B cell (primary cell): ENCODE measurements at regions not wholly inside any gene's neighbourhood (a gene's known extent, or its start where the extent isn't known, plus 50 kb on each side); places are given as distances from the start of the nearest gene placed in this dataset.

Source experiments
- ATAC-seq: fragments of 200-7000 bp; cut with Tn5 transposase; one replicate; pipeline ENCODE4 v1.10.0; 2021; ENCODE audit warnings: low read depth, mild to moderate bottlenecking, moderate number of reproducible peaks, moderate library complexity
- CTCF ChIA-PET: fragments of 350-600 bp; sonication (Branson Sonifier 250); formaldehyde crosslinking; loops from one replicate; lab custom pipeline; 2021; ENCODE audit warnings: antibody characterized with exemption, inconsistent platforms; lab: Charles Lee
- POLR2A ChIA-PET: fragments of 350-600 bp; sonication (Branson Sonifier 250); formaldehyde crosslinking; loops from one replicate; lab custom pipeline; 2021; ENCODE audit warnings: antibody characterized with exemption; lab: Charles Lee
- DNase-seq: peaks from one replicate; pipeline ENCODE4 v3.0.0; 2013
- H2AFZ ChIP-seq: 2 replicates; pipeline ENCODE4 v1.6.1; 2012; ENCODE audit warnings: mild to moderate bottlenecking, low read depth, low read length; ENCODE audit not compliant: insufficient read depth, poor library complexity, severe bottlenecking
- H3K27ac ChIP-seq, 2 donors: 1 replicate in 1 of 2; 2 replicates in 1 of 2; pipeline ENCODE4 v1.5.1; 2012 to 2013; ENCODE audit warnings: low read length in 2 of 2, mild to moderate bottlenecking in 2 of 2, moderate library complexity in 1 of 2
- H3K27me3 ChIP-seq, 4 experiments: fragments of 200-600 bp in 1 of 4; sonication (generic) in 1 of 4; replicated peaks in 1 of 4; 1 replicate in 2 of 4; 2 replicates in 2 of 4; pipeline versions ENCODE4 v1.6.1 to v1.7.0; 2013 to 2016; ENCODE audit warnings: low read length in 3 of 4, mild to moderate bottlenecking in 2 of 4, mixed read lengths in 1 of 4, moderate library complexity in 1 of 4; ENCODE audit not compliant: insufficient read depth in 4 of 4, control insufficient read depth in 3 of 4; ENCODE audit errors: control extremely low read depth in 1 of 4
- H3K36me3 ChIP-seq, 2 experiments: replicated peaks in 1 of 2; 1 replicate in 1 of 2; 2 replicates in 1 of 2; pipeline versions ENCODE4 v1.6.1 to v1.7.1; 2013; ENCODE audit warnings: low read length in 1 of 2; ENCODE audit not compliant: insufficient read depth in 2 of 2, control insufficient read depth in 1 of 2; ENCODE audit errors: control extremely low read depth in 1 of 2, extremely low read depth in 1 of 2
- H3K4me1 ChIP-seq, 2 donors: fragments of 200-600 bp in 1 of 2; sonication (generic) in 1 of 2; 1 replicate in 1 of 2; 2 replicates in 1 of 2; pipeline versions ENCODE4 v1.5.1 to v1.6.1; 2013 to 2017; ENCODE audit warnings: low read length in 2 of 2; ENCODE audit not compliant: control insufficient read depth in 2 of 2, insufficient read depth in 2 of 2
- H3K4me2 ChIP-seq: replicated peaks from 2 replicates; pipeline ENCODE3; 2012; ENCODE audit warnings: mild to moderate bottlenecking, low read depth, low read length; ENCODE audit not compliant: poor library complexity, severe bottlenecking
- H3K4me3 ChIP-seq, 5 experiments: fragments of 200-600 bp in 1 of 5; sonication (generic) in 1 of 5; 1 replicate in 3 of 5; 2 replicates in 2 of 5; pipeline versions ENCODE4 v1.5.1 to v1.7.0; 2011 to 2016; ENCODE audit warnings: low read length in 4 of 5, mild to moderate bottlenecking in 4 of 5, low read depth in 2 of 5, control low read depth in 1 of 5, moderate library complexity in 1 of 5; ENCODE audit not compliant: insufficient read depth in 1 of 5; ENCODE audit errors: control extremely low read depth in 1 of 5, extremely low read depth in 1 of 5
- H3K79me2 ChIP-seq: fragments of 200-600 bp; sonication (generic); one replicate; pipeline ENCODE4 v1.6.0; 2016; ENCODE audit warnings: low read length; ENCODE audit not compliant: control insufficient read depth, insufficient read depth
- H3K9ac ChIP-seq: fragments of 200-600 bp; sonication (generic); 2 replicates; pipeline ENCODE4 v1.6.1; 2017; ENCODE audit warnings: mild to moderate bottlenecking, low read length, moderate library complexity
- H3K9me3 ChIP-seq, 3 donors: one replicate each; pipeline versions ENCODE4 v1.6.1 to v1.7.1; 2013; ENCODE audit warnings: low read length in 2 of 3; ENCODE audit not compliant: control insufficient read depth in 2 of 3, insufficient read depth in 1 of 3; ENCODE audit errors: control extremely low read depth in 1 of 3
- H4K20me1 ChIP-seq: 2 replicates; pipeline ENCODE4 v1.6.0; 2012; ENCODE audit warnings: mild to moderate bottlenecking, low read length; ENCODE audit not compliant: insufficient read depth, control insufficient read depth, poor library complexity, severe bottlenecking
- H3K27ac Mint-ChIP-seq: one replicate; pipeline ENCODE4 v1.8.0; 2021; ENCODE audit warnings: mixed read lengths
- H3K27me3 Mint-ChIP-seq: one replicate; pipeline ENCODE4 v1.8.0; 2021; ENCODE audit warnings: mixed read lengths
- H3K4me1 Mint-ChIP-seq: one replicate; pipeline ENCODE4 v1.8.0; 2021; ENCODE audit warnings: mixed read lengths
- H3K4me3 Mint-ChIP-seq: one replicate; pipeline ENCODE4 v1.8.0; 2021; ENCODE audit warnings: mixed read lengths
- H3K9me3 Mint-ChIP-seq: one replicate; pipeline ENCODE4 v1.8.0; 2022; ENCODE audit warnings: mixed read lengths; ENCODE audit not compliant: insufficient read depth
- CTCF ChIP-seq: fragments of 200-600 bp; IDR thresholded peaks from one replicate; pipeline ENCODE4 v1.8.0; 2022; ENCODE audit warnings: antibody characterized with exemption, mild to moderate bottlenecking
- EZH2 ChIP-seq: IDR thresholded peaks from 2 replicates; pipeline ENCODE4 v1.6.1; 2012; ENCODE audit warnings: borderline replicate concordance, low read depth, mild to moderate bottlenecking, moderate library complexity, low read length; ENCODE audit not compliant: insufficient read depth, poor library complexity, severe bottlenecking
- WGBS: methylation state at CpG from one replicate; pipeline ENCODE4 v1.1.5; 2013; ENCODE audit warnings: missing lambda C conversion rate; ENCODE audit not compliant: insufficient coverage; 5-methylcytosine and 5-hydroxymethylcytosine counted together
- intact Hi-C: fragments of 100-400 bp; cut with micrococcal nuclease; formaldehyde crosslinking; loops from one replicate; pipeline ENCODE4 v1.10.0; 2022

- ChIA-PET POLR2A (no interaction called here), CTCF (no interaction called here)
- no peak overlapping the region for H3K27ac ChIP-seq
- H3K27me3 Mint-ChIP-seq: no peaks in the 10 kb centered on the region
- no peak overlapping the region for H3K27ac Mint-ChIP-seq
- no CpG with 5 or more reads among the region's 2 CpGs for WGBS
- H3K9ac ChIP-seq: no peak overlapping the region
- ATAC-seq (no peak), DNase-seq (no peak)
- H2AFZ ChIP-seq: no peak overlapping the region
- intact Hi-C loops: no loop called here
- H3K4me1 ChIP-seq: no peaks in the 10 kb centered on the region
- H3K36me3 ChIP-seq: no peaks in the 10 kb centered on the region
- H3K4me3 Mint-ChIP-seq: no peak overlapping the region
- no peaks in the 10 kb centered on the region for H3K9me3 Mint-ChIP-seq
- H3K4me2 ChIP-seq: no peak overlapping the region
- no peaks in the 10 kb centered on the region for H3K27me3 ChIP-seq
- no peaks in the 10 kb centered on the region for H3K4me1 Mint-ChIP-seq
- no peaks in the 10 kb centered on the region for H3K79me2 ChIP-seq
- H3K9me3 ChIP-seq: no peaks in the 10 kb centered on the region
- no peak overlapping the region for H3K4me3 ChIP-seq
- no peak for TF ChIP-seq EZH2
- no peaks in the 10 kb centered on the region for H4K20me1 ChIP-seq
Observed at GRCh38 chr4:44538534-44538933, 89.9 kb upstream of the KCTD8 start.

- Histone ChIP-seq H2AFZ (no peak overlapping the region), H3K9ac (no peak overlapping the region), H3K27me3 (no peaks in the 10 kb centered on the region), H4K20me1 (no peaks in the 10 kb centered on the region), H3K4me1 (no peaks in the 10 kb centered on the region), H3K27ac (no peak overlapping the region), H3K4me2 (no peak overlapping the region), H3K9me3 (no peaks in the 10 kb centered on the region), H3K4me3 (no peak overlapping the region), H3K79me2 (no peaks in the 10 kb centered on the region), H3K36me3 (no peaks in the 10 kb centered on the region)
- Mint-ChIP-seq H3K4me3 (no peak overlapping the region), H3K4me1 (no peaks in the 10 kb centered on the region), H3K9me3 (no peaks in the 10 kb centered on the region), H3K27me3 (no peaks in the 10 kb centered on the region), H3K27ac (no peak overlapping the region)
- ChIA-PET CTCF (interaction anchor here (0.9 kb wide), 1 partner anchor 40 kb away, joined by 3 read pairs; no protein-coding TSS in a partner anchor), POLR2A (no interaction called here)
- intact Hi-C loops: no loop called here
- TF ChIP-seq CTCF (no peak), EZH2 (no peak)
- 100% methylated on average over 3 of the region's 4 CpGs for WGBS
- ATAC-seq: no peak
- no peak for DNase-seq
Observed at GRCh38 chr4:44535981-44536380, 87.4 kb upstream of the KCTD8 start.
